GM12878 (cell line): ENCODE measurements at regions not wholly inside any gene's neighbourhood (a gene's known extent, or its start where the extent isn't known, plus 50 kb on each side); places are given as distances from the start of the nearest gene placed in this dataset.

Experiments used
- ATAC-seq: fragments of 200-7000 bp; cut with Tn5 transposase; 3 replicates; pipeline ENCODE4 v1.9.1; 2020; ENCODE audit warnings: mild to moderate bottlenecking, moderate library complexity
- BruUV-seq: library from RNA; stranded (reverse); fragments of 400-500 nt; replicated peaks from 2 replicates; lab custom pipeline; 2021; lab: Mats Ljungman, UMichigan
- CTCF ChIA-PET: fragments of 300-600 bp; sonication (Branson Sonifier 250); formaldehyde crosslinking; extraction: SDS; loops from one replicate; lab custom pipeline; 2021; ENCODE audit warnings: inconsistent platforms; lab: Yijun Ruan, JAX
- POLR2A ChIA-PET: fragments of 350-600 bp; formaldehyde crosslinking; extraction: SDS; loops from one replicate; lab custom pipeline; 2021; ENCODE audit warnings: inconsistent platforms; lab: Charles Lee
- RAD21 ChIA-PET: fragments of 300-600 bp; sonication (Branson Sonifier 250); formaldehyde crosslinking; loops from one replicate; lab custom pipeline; 2023; ENCODE audit warnings: antibody characterized with exemption; ENCODE audit not compliant: unreplicated experiment; lab: Charles Lee
- SMC1A ChIA-PET: fragments of 300-600 bp; sonication (Branson Sonifier 250); formaldehyde crosslinking; loops from one replicate; lab custom pipeline; 2023; ENCODE audit not compliant: unreplicated experiment, uncharacterized antibody; lab: Charles Lee
- DNase-seq: peaks from one replicate; pipeline ENCODE4 v3.0.0-alpha.2; 2011; ENCODE audit warnings: low read depth, low spot score
- FAIRE-seq: peaks from 3 replicates; lab custom pipeline; 2011; peaks lifted over from hg19 to GRCh38; lab: Jason Lieb, UNC
- H2AFZ ChIP-seq: 2 replicates; pipeline ENCODE4 v1.6.0; 2011; ENCODE audit warnings: low read depth, low read length, control low read depth; ENCODE audit not compliant: control insufficient read depth
- H3K27ac ChIP-seq: 2 replicates; pipeline ENCODE4 v1.5.1; 2011; ENCODE audit warnings: control low read depth; ENCODE audit not compliant: control insufficient read depth, insufficient read depth
- H3K27me3 ChIP-seq, 2 experiments: replicated peaks in 1 of 2; 2 replicates each; pipeline versions ENCODE4 v1.6.0 to v1.6.1; 2011; ENCODE audit warnings: low read length in 1 of 2; ENCODE audit not compliant: control insufficient read depth in 2 of 2, insufficient read depth in 2 of 2
- H3K36me3 ChIP-seq, 2 experiments: 2 replicates each; pipeline ENCODE4 v1.5.1; 2011; ENCODE audit warnings: low read length in 1 of 2; ENCODE audit not compliant: control insufficient read depth in 2 of 2, insufficient read depth in 2 of 2
- H3K4me1 ChIP-seq: 2 replicates; pipeline ENCODE4 v1.6.1; 2011; ENCODE audit warnings: mild to moderate bottlenecking, low read length, moderate library complexity, mixed read lengths; ENCODE audit not compliant: control insufficient read depth, insufficient read depth
- H3K4me2 ChIP-seq: 2 replicates; pipeline ENCODE4 v1.6.0; 2011; ENCODE audit warnings: control low read depth; ENCODE audit not compliant: control insufficient read depth, insufficient read depth
- H3K4me3 ChIP-seq: fragments of 200-600 bp; sonication (generic); 2 replicates; pipeline ENCODE4 v1.5.1; 2016
- H3K79me2 ChIP-seq: 2 replicates; pipeline ENCODE4 v1.6.0; 2011; ENCODE audit warnings: low read length; ENCODE audit not compliant: control insufficient read depth, insufficient read depth
- H3K9ac ChIP-seq: 2 replicates; pipeline ENCODE4 v1.8.0; 2011; ENCODE audit warnings: low read length, control low read depth, mixed read lengths; ENCODE audit not compliant: control insufficient read depth, insufficient read depth
- H3K9me3 ChIP-seq: replicated peaks from 3 replicates; pipeline ENCODE4 v1.5.1; 2011; ENCODE audit warnings: mild to moderate bottlenecking, low read length; ENCODE audit not compliant: control insufficient read depth, insufficient read depth
- H4K20me1 ChIP-seq: 2 replicates; pipeline ENCODE4 v1.6.0; 2011; ENCODE audit not compliant: control insufficient read depth, insufficient read depth
- HDAC6 ChIP-seq: fragments of 200-600 bp; sonication (generic); IDR thresholded peaks from one replicate; pipeline ENCODE4 v1.8.0; 2017; ENCODE audit warnings: antibody characterized with exemption; ENCODE audit not compliant: unreplicated experiment
- KDM1A ChIP-seq: fragments of 200-600 bp; sonication (generic); IDR thresholded peaks from 2 replicates; pipeline ENCODE4 v1.6.1; 2016; ENCODE audit warnings: borderline replicate concordance
- NFIC ChIP-seq: IDR thresholded peaks from 2 replicates; pipeline ENCODE4 v1.6.1; 2012; ENCODE audit warnings: low read depth, mild to moderate bottlenecking, inconsistent platforms, low read length, moderate library complexity
- NR2F1 ChIP-seq: fragments of 450-650 bp; conservative IDR thresholded peaks from 2 replicates; pipeline ENCODE4 v1.6.1; 2017; ENCODE audit warnings: mild to moderate bottlenecking
- POLR2A ChIP-seq: IDR thresholded peaks from 2 replicates; pipeline ENCODE4 v1.6.1; 2011; ENCODE audit warnings: low read depth, mild to moderate bottlenecking, low read length
- RAD21 ChIP-seq: IDR thresholded peaks from 2 replicates; pipeline ENCODE4 v1.6.1; 2011; ENCODE audit warnings: mild to moderate bottlenecking, low read depth, low read length, moderate library complexity; ENCODE audit not compliant: insufficient read depth
- ZNF592 ChIP-seq: fragments of 450-650 bp; IDR thresholded peaks from 2 replicates; pipeline ENCODE4 v1.6.1; 2017; ENCODE audit warnings: mild to moderate bottlenecking, moderate library complexity
- WGBS: methylation state at CpG from one replicate; pipeline ENCODE4 v1.1.6; 2016; ENCODE audit warnings: low lambda C conversion rate; ENCODE audit not compliant: insufficient replicate concordance, insufficient coverage; ENCODE audit errors: missing lambda C conversion rate; 5-methylcytosine and 5-hydroxymethylcytosine counted together
- in situ Hi-C: fragments of 300-500 bp; cut with MboI; formaldehyde crosslinking; loops from 9 replicates; pipeline ENCODE4 v1.14.3; 2018; ENCODE audit warnings: mixed read lengths
- intact Hi-C: fragments of 100-400 bp; cut with micrococcal nuclease; formaldehyde crosslinking; loops from one replicate; pipeline ENCODE4 v1.14.2; 2022; ENCODE audit not compliant: unreplicated experiment
- TF ChIP-seq, protein P1 (sequence below): IDR thresholded peaks from 2 replicates; pipeline ENCODE4 v1.6.1; 2011; ENCODE audit warnings: borderline replicate concordance, low read depth, mild to moderate bottlenecking, moderate library complexity, low read length; ENCODE audit not compliant: insufficient read depth, poor library complexity, severe bottlenecking
- TF ChIP-seq, protein P2 (sequence below): fragments of 450-650 bp; formaldehyde crosslinking; IDR thresholded peaks from 2 replicates; pipeline ENCODE4 v1.5.0; 2022; ENCODE audit warnings: mild to moderate bottlenecking, missing genetic modification characterization

GRCh38 chr16:48049847-48050246 is 105.9 kb downstream of the ABCC12 start:
- no peaks in the 10 kb centered on the region for H3K27me3 ChIP-seq
- CTCF ChIA-PET: no interaction called here
- H4K20me1 ChIP-seq: no peaks in the 10 kb centered on the region
- POLR2A ChIA-PET: no interaction called here
- TF ChIP-seq RAD21 (no peak), NR2F1 (peak; percentile 31; the same call in 1 of the 2 replicates), HDAC6 (no peak)
- TF ChIP-seq, protein P1, sequence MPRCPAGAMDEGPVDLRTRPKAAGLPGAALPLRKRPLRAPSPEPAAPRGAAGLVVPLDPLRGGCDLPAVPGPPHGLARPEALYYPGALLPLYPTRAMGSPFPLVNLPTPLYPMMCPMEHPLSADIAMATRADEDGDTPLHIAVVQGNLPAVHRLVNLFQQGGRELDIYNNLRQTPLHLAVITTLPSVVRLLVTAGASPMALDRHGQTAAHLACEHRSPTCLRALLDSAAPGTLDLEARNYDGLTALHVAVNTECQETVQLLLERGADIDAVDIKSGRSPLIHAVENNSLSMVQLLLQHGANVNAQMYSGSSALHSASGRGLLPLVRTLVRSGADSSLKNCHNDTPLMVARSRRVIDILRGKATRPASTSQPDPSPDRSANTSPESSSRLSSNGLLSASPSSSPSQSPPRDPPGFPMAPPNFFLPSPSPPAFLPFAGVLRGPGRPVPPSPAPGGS: no peak
- no peak overlapping the region for H3K4me3 ChIP-seq
- BruUV-seq: no TSS peak
- in situ Hi-C loops: no loop called here
- SMC1A ChIA-PET: no interaction called here
- H3K79me2 ChIP-seq: no peaks in the 10 kb centered on the region
- no peak overlapping the region for H3K4me2 ChIP-seq
- RAD21 ChIA-PET: no interaction called here
- no peaks in the 10 kb centered on the region for H3K9me3 ChIP-seq
- H3K4me1 ChIP-seq: no peaks in the 10 kb centered on the region
- H3K27ac ChIP-seq: no peak overlapping the region
- no peak overlapping the region for H3K9ac ChIP-seq
- WGBS: 37% methylated on average over 3 of the region's 3 CpGs
- H2AFZ ChIP-seq: no peak overlapping the region
- H3K36me3 ChIP-seq: no peaks in the 10 kb centered on the region
- intact Hi-C loops: loop anchor here (10.0 kb wide), 2 partner anchors 1015 to 1105 kb away; no protein-coding TSS in a partner anchor
- DNase-seq: no peak
- ATAC-seq: no peak
- FAIRE-seq: no peak

DNA sequence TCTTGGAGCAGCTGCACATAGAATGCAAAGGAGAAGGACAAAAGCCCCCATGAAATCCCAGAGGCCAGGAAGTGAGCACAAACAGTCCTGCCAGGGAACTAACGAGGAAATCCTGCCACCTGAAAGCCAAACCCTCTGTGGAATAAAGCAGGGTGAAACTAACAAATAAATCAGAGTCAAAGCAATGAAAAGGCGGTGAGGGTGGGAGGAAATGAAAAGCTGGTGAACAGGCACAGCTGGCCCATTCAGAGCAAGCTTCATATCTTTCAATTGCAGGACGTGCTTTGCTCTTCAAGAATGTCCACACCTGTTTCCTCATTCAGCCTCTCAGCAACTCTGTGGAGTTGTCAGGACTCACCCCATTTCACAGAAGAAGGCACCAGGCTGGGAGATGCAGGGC is 108.1 kb downstream of the ABCC12 start:
- CTCF ChIA-PET: no interaction called here
- SMC1A ChIA-PET: interaction anchor here (1.6 kb wide), 1 partner anchor 29 kb away, joined by 4 read pairs; no protein-coding TSS in a partner anchor
- no peak for TF ChIP-seq POLR2A
- no peak for TF ChIP-seq KDM1A
- TF ChIP-seq, protein P2, sequence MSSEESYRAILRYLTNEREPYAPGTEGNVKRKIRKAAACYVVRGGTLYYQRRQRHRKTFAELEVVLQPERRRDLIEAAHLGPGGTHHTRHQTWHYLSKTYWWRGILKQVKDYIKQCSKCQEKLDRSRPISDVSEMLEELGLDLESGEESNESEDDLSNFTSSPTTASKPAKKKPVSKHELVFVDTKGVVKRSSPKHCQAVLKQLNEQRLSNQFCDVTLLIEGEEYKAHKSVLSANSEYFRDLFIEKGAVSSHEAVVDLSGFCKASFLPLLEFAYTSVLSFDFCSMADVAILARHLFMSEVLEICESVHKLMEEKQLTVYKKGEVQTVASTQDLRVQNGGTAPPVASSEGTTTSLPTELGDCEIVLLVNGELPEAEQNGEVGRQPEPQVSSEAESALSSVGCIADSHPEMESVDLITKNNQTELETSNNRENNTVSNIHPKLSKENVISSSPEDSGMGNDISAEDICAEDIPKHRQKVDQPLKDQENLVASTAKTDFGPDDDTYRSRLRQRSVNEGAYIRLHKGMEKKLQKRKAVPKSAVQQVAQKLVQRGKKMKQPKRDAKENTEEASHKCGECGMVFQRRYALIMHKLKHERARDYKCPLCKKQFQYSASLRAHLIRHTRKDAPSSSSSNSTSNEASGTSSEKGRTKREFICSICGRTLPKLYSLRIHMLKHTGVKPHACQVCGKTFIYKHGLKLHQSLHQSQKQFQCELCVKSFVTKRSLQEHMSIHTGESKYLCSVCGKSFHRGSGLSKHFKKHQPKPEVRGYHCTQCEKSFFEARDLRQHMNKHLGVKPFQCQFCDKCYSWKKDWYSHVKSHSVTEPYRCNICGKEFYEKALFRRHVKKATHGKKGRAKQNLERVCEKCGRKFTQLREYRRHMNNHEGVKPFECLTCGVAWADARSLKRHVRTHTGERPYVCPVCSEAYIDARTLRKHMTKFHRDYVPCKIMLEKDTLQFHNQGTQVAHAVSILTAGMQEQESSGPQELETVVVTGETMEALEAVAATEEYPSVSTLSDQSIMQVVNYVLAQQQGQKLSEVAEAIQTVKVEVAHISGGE (CRISPR knock-in tag): no peak
- TF ChIP-seq ZNF592: no peak
- no peak for TF ChIP-seq NFIC

More for the DNA sequence above, 108.1 kb downstream of the ABCC12 start:
- ATAC-seq: no peak
- intact Hi-C loops: no loop called here
- no peak overlapping the region for H3K4me3 ChIP-seq
- FAIRE-seq: no peak
- in situ Hi-C loops: no loop called here
- H3K9me3 ChIP-seq: no peaks in the 10 kb centered on the region
- H3K27me3 ChIP-seq: no peaks in the 10 kb centered on the region
- no peak overlapping the region for H3K4me2 ChIP-seq
- no peaks in the 10 kb centered on the region for H4K20me1 ChIP-seq
- no peak overlapping the region for H3K27ac ChIP-seq
- POLR2A ChIA-PET: no interaction called here
- RAD21 ChIA-PET: no interaction called here
- WGBS: 0% methylated on average over 3 of the region's 3 CpGs
- no peak overlapping the region for H3K9ac ChIP-seq
- no peaks in the 10 kb centered on the region for H3K36me3 ChIP-seq
- no peaks in the 10 kb centered on the region for H3K4me1 ChIP-seq
- no peak overlapping the region for H2AFZ ChIP-seq
- no peaks in the 10 kb centered on the region for H3K79me2 ChIP-seq
- DNase-seq: no peak
- BruUV-seq: no TSS peak
